Stimulated activated naive CD8-positive, alpha-beta T cell treated with anti-CD3 and anti-CD28 coated beads, Interleukin-15, amount 100 ng/mL, for 72 hours (primary cell): ENCODE measurements at regions not wholly inside any gene's neighbourhood (a gene's known extent, or its start where the extent isn't known, plus 50 kb on each side); places are given as distances from the start of the nearest gene placed in this dataset.
A peak's percentile ranks its signal among the peaks of the same experiment; 100 is the strongest.

ENCODE experiments used
- ATAC-seq: fragments of 150-1000 bp; cut with Tn5 transposase; 2 replicates; pipeline ENCODE4 v1.10.0; 2021; ENCODE audit warnings: mild to moderate bottlenecking, moderate library complexity
- DNase-seq, 2 donors: peaks; one replicate each; pipeline ENCODE4 v3.0.0; 2021 to 2022
- H3K27ac Mint-ChIP-seq, 2 donors: one replicate each; pipeline ENCODE4 v1.8.0; 2022; ENCODE audit warnings: mild to moderate bottlenecking in 2 of 2, mixed read lengths in 2 of 2, moderate library complexity in 2 of 2
- H3K27me3 Mint-ChIP-seq: one replicate; pipeline ENCODE4 v1.8.0; 2022; ENCODE audit warnings: mixed read lengths
- H3K4me1 Mint-ChIP-seq: one replicate; pipeline ENCODE4 v1.8.0; 2022; ENCODE audit warnings: mild to moderate bottlenecking, mixed read lengths
- H3K4me3 Mint-ChIP-seq, 2 donors: one replicate each; pipeline ENCODE4 v1.8.0; 2022; ENCODE audit warnings: mild to moderate bottlenecking in 2 of 2, mixed read lengths in 2 of 2, moderate library complexity in 1 of 2
- H3K9me3 Mint-ChIP-seq, 2 donors: one replicate each; pipeline ENCODE4 v1.8.0; 2022; ENCODE audit warnings: mixed read lengths in 2 of 2

- Mint-ChIP-seq H3K4me3 (no peak overlapping the region), H3K9me3 (no peaks in the 10 kb centered on the region), H3K27ac (no peak overlapping the region), H3K4me1 (no peaks in the 10 kb centered on the region), H3K27me3 (peaks cover 8% of the 10 kb centered on the region)
- ATAC-seq = no peak
- no peak for DNase-seq
Observed at GRCh38 chr10:44467900-44468299, 83.0 kb upstream of the CXCL12 start.

GRCh38 chr10:44468525-44468924 lies 83.6 kb upstream of the CXCL12 start:
- no peak for ATAC-seq

GRCh38 chr10:44468965-44469364 lies 84.1 kb upstream of the CXCL12 start:
- ATAC-seq (no peak), DNase-seq (no peak)
- no peaks in the 10 kb centered on the region for H3K4me1 Mint-ChIP-seq
- peaks cover 8% of the 10 kb centered on the region for H3K27me3 Mint-ChIP-seq
- H3K9me3 Mint-ChIP-seq = no peaks in the 10 kb centered on the region
- H3K27ac Mint-ChIP-seq = no peak overlapping the region
- H3K4me3 Mint-ChIP-seq = no peak overlapping the region

More at GRCh38 chr10:44468525-44468924, 83.6 kb upstream of the CXCL12 start:
- H3K27ac Mint-ChIP-seq = no peak overlapping the region
- H3K4me3 Mint-ChIP-seq = no peak overlapping the region
- peaks cover 8% of the 10 kb centered on the region for H3K27me3 Mint-ChIP-seq
- no peaks in the 10 kb centered on the region for H3K9me3 Mint-ChIP-seq
- no peaks in the 10 kb centered on the region for H3K4me1 Mint-ChIP-seq
- DNase-seq = no peak

- no peaks in the 10 kb centered on the region for H3K9me3 Mint-ChIP-seq
- ATAC-seq = no peak
- H3K4me3 Mint-ChIP-seq = no peak overlapping the region
- H3K27me3 Mint-ChIP-seq = peaks cover 8% of the 10 kb centered on the region
- no peaks in the 10 kb centered on the region for H3K4me1 Mint-ChIP-seq
- peak overlapping the region in 1 of 2 donors; percentile 66 for H3K27ac Mint-ChIP-seq
- no peak for DNase-seq
Observed at GRCh38 chr10:44470784-44471183, 85.9 kb upstream of the CXCL12 start.

- DNase-seq (no peak), ATAC-seq (no peak)
- peaks cover 8% of the 10 kb centered on the region for H3K27me3 Mint-ChIP-seq
- no peak overlapping the region for H3K27ac Mint-ChIP-seq
- no peaks in the 10 kb centered on the region for H3K9me3 Mint-ChIP-seq
- no peaks in the 10 kb centered on the region for H3K4me1 Mint-ChIP-seq
- no peak overlapping the region for H3K4me3 Mint-ChIP-seq
Observed at GRCh38 chr10:44471410-44471809, 86.5 kb upstream of the CXCL12 start.

- no peak for DNase-seq
- no peak for ATAC-seq
- Mint-ChIP-seq H3K4me1 (no peaks in the 10 kb centered on the region), H3K9me3 (no peaks in the 10 kb centered on the region), H3K4me3 (no peak overlapping the region), H3K27me3 (peaks cover 8% of the 10 kb centered on the region), H3K27ac (no peak overlapping the region)
Observed at GRCh38 chr10:44473146-44473545, 88.2 kb upstream of the CXCL12 start.

- no peak overlapping the region for H3K4me3 Mint-ChIP-seq
- no peaks in the 10 kb centered on the region for H3K4me1 Mint-ChIP-seq
- H3K9me3 Mint-ChIP-seq = peaks cover 3 to 4% of the 10 kb centered on the region in 2 donors
- H3K27me3 Mint-ChIP-seq = peaks cover 8% of the 10 kb centered on the region
- ATAC-seq (no peak), DNase-seq (no peak)
- no peak overlapping the region for H3K27ac Mint-ChIP-seq
Observed at GRCh38 chr10:44476409-44477045, 91.6 kb upstream of the CXCL12 start.

- no peak for DNase-seq
- no peak for ATAC-seq
- Mint-ChIP-seq H3K9me3 (peaks cover 5 to 7% of the 10 kb centered on the region in 2 donors), H3K4me3 (no peak overlapping the region), H3K27me3 (peaks cover 8% of the 10 kb centered on the region), H3K4me1 (no peaks in the 10 kb centered on the region), H3K27ac (no peak overlapping the region)
Observed at GRCh38 chr10:44477046-44477425, 92.1 kb upstream of the CXCL12 start.

GRCh38 chr10:44478040-44478439 lies 93.1 kb upstream of the CXCL12 start:
- peaks cover 5 to 7% of the 10 kb centered on the region in 2 donors for H3K9me3 Mint-ChIP-seq
- ATAC-seq (no peak), DNase-seq (no peak)
- H3K27ac Mint-ChIP-seq = no peak overlapping the region
- peaks cover 8% of the 10 kb centered on the region for H3K27me3 Mint-ChIP-seq
- H3K4me3 Mint-ChIP-seq = no peak overlapping the region
- no peaks in the 10 kb centered on the region for H3K4me1 Mint-ChIP-seq

- H3K4me3 Mint-ChIP-seq = no peak overlapping the region
Observed at GRCh38 chr10:44478876-44479705, 94.2 kb upstream of the CXCL12 start.

GRCh38 chr10:44492678-44493077 lies 107.8 kb upstream of the CXCL12 start:
- no peak for DNase-seq
- no peak for ATAC-seq
- H3K27me3 Mint-ChIP-seq = peaks cover 11% of the 10 kb centered on the region
- no peaks in the 10 kb centered on the region for H3K4me1 Mint-ChIP-seq
- peaks cover 13 to 18% of the 10 kb centered on the region in 2 donors for H3K9me3 Mint-ChIP-seq
- no peak overlapping the region for H3K27ac Mint-ChIP-seq
- no peak overlapping the region for H3K4me3 Mint-ChIP-seq

More at GRCh38 chr10:44478876-44479705, 94.2 kb upstream of the CXCL12 start:
- H3K9me3 Mint-ChIP-seq = peaks cover 5 to 7% of the 10 kb centered on the region in 2 donors
- H3K27me3 Mint-ChIP-seq = peaks cover 8% of the 10 kb centered on the region
- DNase-seq (no peak), ATAC-seq (no peak)
- no peaks in the 10 kb centered on the region for H3K4me1 Mint-ChIP-seq
- H3K27ac Mint-ChIP-seq = no peak overlapping the region

- H3K27me3 Mint-ChIP-seq = peaks cover 6% of the 10 kb centered on the region
- ATAC-seq = no peak
- H3K9me3 Mint-ChIP-seq = peaks cover 6 to 12% of the 10 kb centered on the region in 2 donors
- no peaks in the 10 kb centered on the region for H3K4me1 Mint-ChIP-seq
- no peak overlapping the region for H3K4me3 Mint-ChIP-seq
- no peak overlapping the region for H3K27ac Mint-ChIP-seq
- no peak for DNase-seq
Observed at GRCh38 chr10:44498222-44498621, 113.3 kb upstream of the CXCL12 start.

- H3K4me1 Mint-ChIP-seq = no peaks in the 10 kb centered on the region
- DNase-seq = no peak
- H3K9me3 Mint-ChIP-seq = peaks cover 6 to 12% of the 10 kb centered on the region in 2 donors
- ATAC-seq = no peak
- H3K27ac Mint-ChIP-seq = no peak overlapping the region
- peaks cover 6% of the 10 kb centered on the region for H3K27me3 Mint-ChIP-seq
- no peak overlapping the region for H3K4me3 Mint-ChIP-seq
Observed at GRCh38 chr10:44500451-44500850, 115.6 kb upstream of the CXCL12 start.

GRCh38 chr10:44506386-44506785 lies 121.5 kb upstream of the CXCL12 start:
- H3K27me3 Mint-ChIP-seq = peaks cover 15% of the 10 kb centered on the region
- peaks cover 0 to 13% of the 10 kb centered on the region in 2 donors for H3K9me3 Mint-ChIP-seq
- ATAC-seq = no peak
- DNase-seq = no peak
- H3K4me1 Mint-ChIP-seq = no peaks in the 10 kb centered on the region
- H3K27ac Mint-ChIP-seq = peak overlapping the region in 1 of 2 donors; percentile 55
- H3K4me3 Mint-ChIP-seq = no peak overlapping the region

GRCh38 chr10:44510379-44511115 lies 125.7 kb upstream of the CXCL12 start:
- no peak for ATAC-seq
- Mint-ChIP-seq H3K9me3 (peaks cover 0 to 7% of the 10 kb centered on the region in 2 donors), H3K4me1 (no peaks in the 10 kb centered on the region), H3K4me3 (no peak overlapping the region), H3K27ac (no peak overlapping the region), H3K27me3 (peaks cover 9% of the 10 kb centered on the region)
- no peak for DNase-seq

- H3K27ac Mint-ChIP-seq = no peak overlapping the region
- H3K4me3 Mint-ChIP-seq = no peak overlapping the region
- DNase-seq (no peak), ATAC-seq (no peak)
- peaks cover 9% of the 10 kb centered on the region for H3K27me3 Mint-ChIP-seq
- H3K9me3 Mint-ChIP-seq = peaks cover 0 to 7% of the 10 kb centered on the region in 2 donors
- no peaks in the 10 kb centered on the region for H3K4me1 Mint-ChIP-seq
Observed at GRCh38 chr10:44511166-44511565, 126.3 kb upstream of the CXCL12 start.
